Natural killer cell (primary cell): ENCODE measurements at regions not wholly inside any gene's neighbourhood (a gene's known extent, or its start where the extent isn't known, plus 50 kb on each side); places are given as distances from the start of the nearest gene placed in this dataset.

Experiments
- ATAC-seq, 3 donors: fragments of 150-1000 bp in 2 of 3; fragments of 200-7000 bp in 1 of 3; cut with Tn5 transposase; 1 replicate in 1 of 3; 2 replicates in 2 of 3; pipeline ENCODE4 v1.10.0; 2021; ENCODE audit warnings: mild to moderate bottlenecking in 2 of 3, moderate library complexity in 2 of 3
- DNase-seq, 2 donors: peaks; one replicate each; pipeline versions ENCODE4 v3.0.0 to v3.0.0-alpha.2; 2013 to 2021; ENCODE audit warnings: mixed read lengths in 1 of 2
- H3K27ac ChIP-seq: one replicate; pipeline ENCODE4 v1.5.1; 2013; ENCODE audit warnings: mild to moderate bottlenecking, low read length
- H3K27me3 ChIP-seq: one replicate; pipeline ENCODE4 v1.6.1; 2013; ENCODE audit warnings: low read length; ENCODE audit not compliant: control insufficient read depth, insufficient read depth
- H3K36me3 ChIP-seq: one replicate; pipeline ENCODE4 v1.6.1; 2013; ENCODE audit warnings: low read length; ENCODE audit not compliant: control insufficient read depth, insufficient read depth
- H3K4me1 ChIP-seq: one replicate; pipeline ENCODE4 v1.6.1; 2013; ENCODE audit warnings: low read length; ENCODE audit not compliant: control insufficient read depth, insufficient read depth
- H3K4me3 ChIP-seq: one replicate; pipeline ENCODE4 v1.5.1; 2013; ENCODE audit warnings: low read length
- H3K9me3 ChIP-seq: one replicate; pipeline ENCODE4 v1.6.1; 2013; ENCODE audit warnings: low read length; ENCODE audit not compliant: control insufficient read depth, insufficient read depth
- H3K27ac Mint-ChIP-seq, 2 donors: one replicate each; pipeline ENCODE4 v1.8.0; 2022; ENCODE audit warnings: mild to moderate bottlenecking in 2 of 2, mixed read lengths in 2 of 2, moderate library complexity in 1 of 2
- H3K27me3 Mint-ChIP-seq, 2 donors: one replicate each; pipeline ENCODE4 v1.8.0; 2022; ENCODE audit warnings: low read depth in 2 of 2, mixed read lengths in 2 of 2
- H3K36me3 Mint-ChIP-seq: one replicate; pipeline ENCODE4 v1.8.0; 2022; ENCODE audit warnings: mixed read lengths
- H3K4me1 Mint-ChIP-seq, 2 donors: one replicate each; pipeline ENCODE4 v1.8.0; 2022; ENCODE audit warnings: mixed read lengths in 2 of 2
- H3K4me3 Mint-ChIP-seq: one replicate; pipeline ENCODE4 v1.8.0; 2022; ENCODE audit warnings: mild to moderate bottlenecking, moderate library complexity, mixed read lengths
- H3K9me3 Mint-ChIP-seq, 2 donors: one replicate each; pipeline ENCODE4 v1.8.0; 2022; ENCODE audit warnings: mixed read lengths in 2 of 2
- WGBS: methylation state at CpG from one replicate; pipeline ENCODE4 v1.1.7; 2013; ENCODE audit warnings: missing lambda C conversion rate; ENCODE audit not compliant: insufficient coverage; 5-methylcytosine and 5-hydroxymethylcytosine counted together
- intact Hi-C: fragments of 100-400 bp; cut with micrococcal nuclease; formaldehyde crosslinking; loops from one replicate; pipeline ENCODE4 v1.14.2; 2022
- TF ChIP-seq, protein P1 (sequence below): fragments of 200-600 bp; IDR thresholded peaks from one replicate; pipeline ENCODE4 v1.8.0; 2022; ENCODE audit warnings: antibody characterized with exemption

DNA sequence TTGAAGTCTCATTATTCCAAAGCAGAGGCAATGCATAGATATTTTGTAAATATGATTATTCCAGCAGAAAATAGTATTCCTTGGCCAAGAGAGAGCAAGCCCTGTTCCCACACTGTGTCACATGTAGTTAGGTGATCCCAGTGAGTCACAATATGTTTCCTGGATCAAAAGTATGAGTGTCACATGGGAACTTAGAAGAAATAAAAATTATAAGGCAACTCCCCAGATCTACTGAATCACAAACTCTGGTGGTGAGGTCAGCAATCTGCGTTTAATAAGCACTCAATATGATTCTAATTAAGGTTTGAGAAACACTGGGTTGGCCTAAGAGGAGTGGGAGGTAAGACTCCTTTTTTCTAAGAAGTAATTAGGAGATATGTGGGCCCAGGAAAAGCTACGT is 1504.5 kb upstream of the PCDH20 start:
- WGBS = 56% methylated on average over 2 of the region's 2 CpGs
- ATAC-seq = no peak
- no peak for DNase-seq

DNA sequence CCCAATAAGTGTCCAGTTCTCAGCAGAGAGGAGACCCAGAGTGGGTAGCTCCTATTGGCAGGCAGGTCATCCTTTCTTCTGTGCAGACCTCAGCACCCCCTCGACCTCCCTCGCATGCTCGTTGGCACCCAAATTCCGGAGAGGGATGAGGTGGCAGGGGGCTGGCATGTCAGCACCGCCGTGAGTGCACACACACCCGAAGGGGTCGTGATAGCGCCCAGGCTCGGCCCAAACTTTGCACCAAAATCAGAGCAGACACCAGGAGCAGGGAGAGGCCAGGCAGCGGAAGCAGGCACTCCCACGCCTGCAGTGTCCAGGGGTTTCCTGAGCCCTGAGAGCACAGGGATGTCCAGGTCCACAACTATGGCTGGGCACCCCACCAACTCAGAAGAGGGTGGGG is 1503.8 kb upstream of the PCDH20 start:
- no peak for DNase-seq
- TF ChIP-seq, protein P1, sequence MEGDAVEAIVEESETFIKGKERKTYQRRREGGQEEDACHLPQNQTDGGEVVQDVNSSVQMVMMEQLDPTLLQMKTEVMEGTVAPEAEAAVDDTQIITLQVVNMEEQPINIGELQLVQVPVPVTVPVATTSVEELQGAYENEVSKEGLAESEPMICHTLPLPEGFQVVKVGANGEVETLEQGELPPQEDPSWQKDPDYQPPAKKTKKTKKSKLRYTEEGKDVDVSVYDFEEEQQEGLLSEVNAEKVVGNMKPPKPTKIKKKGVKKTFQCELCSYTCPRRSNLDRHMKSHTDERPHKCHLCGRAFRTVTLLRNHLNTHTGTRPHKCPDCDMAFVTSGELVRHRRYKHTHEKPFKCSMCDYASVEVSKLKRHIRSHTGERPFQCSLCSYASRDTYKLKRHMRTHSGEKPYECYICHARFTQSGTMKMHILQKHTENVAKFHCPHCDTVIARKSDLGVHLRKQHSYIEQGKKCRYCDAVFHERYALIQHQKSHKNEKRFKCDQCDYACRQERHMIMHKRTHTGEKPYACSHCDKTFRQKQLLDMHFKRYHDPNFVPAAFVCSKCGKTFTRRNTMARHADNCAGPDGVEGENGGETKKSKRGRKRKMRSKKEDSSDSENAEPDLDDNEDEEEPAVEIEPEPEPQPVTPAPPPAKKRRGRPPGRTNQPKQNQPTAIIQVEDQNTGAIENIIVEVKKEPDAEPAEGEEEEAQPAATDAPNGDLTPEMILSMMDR = no peak
- Histone ChIP-seq H3K4me3 (no peak overlapping the region), H3K4me1 (no peaks in the 10 kb centered on the region), H3K9me3 (peaks cover 4% of the 10 kb centered on the region), H3K27me3 (no peaks in the 10 kb centered on the region), H3K27ac (no peak overlapping the region), H3K36me3 (no peaks in the 10 kb centered on the region)
- intact Hi-C loops = no loop called here
- Mint-ChIP-seq H3K27ac (no peak overlapping the region), H3K4me1 (no peaks in the 10 kb centered on the region), H3K36me3 (no peaks in the 10 kb centered on the region), H3K9me3 (peaks cover 8 to 12% of the 10 kb centered on the region in 2 donors), H3K4me3 (no peak overlapping the region), H3K27me3 (no peaks in the 10 kb centered on the region)
- WGBS = 91% methylated on average over 12 of the region's 12 CpGs
- no peak for ATAC-seq

More for the DNA sequence above, 1504.5 kb upstream of the PCDH20 start:
- Histone ChIP-seq H3K9me3 (no peaks in the 10 kb centered on the region), H3K36me3 (no peaks in the 10 kb centered on the region), H3K27me3 (no peaks in the 10 kb centered on the region), H3K4me3 (no peak overlapping the region), H3K27ac (no peak overlapping the region), H3K4me1 (no peaks in the 10 kb centered on the region)
- H3K27ac Mint-ChIP-seq = no peak overlapping the region
- no peaks in the 10 kb centered on the region for H3K4me1 Mint-ChIP-seq
- intact Hi-C loops = no loop called here
- no peaks in the 10 kb centered on the region for H3K27me3 Mint-ChIP-seq
- TF ChIP-seq, protein P1 = no peak
- H3K36me3 Mint-ChIP-seq = no peaks in the 10 kb centered on the region
- H3K9me3 Mint-ChIP-seq = peaks cover 8% of the 10 kb centered on the region in 2 donors
- no peak overlapping the region for H3K4me3 Mint-ChIP-seq

DNA sequence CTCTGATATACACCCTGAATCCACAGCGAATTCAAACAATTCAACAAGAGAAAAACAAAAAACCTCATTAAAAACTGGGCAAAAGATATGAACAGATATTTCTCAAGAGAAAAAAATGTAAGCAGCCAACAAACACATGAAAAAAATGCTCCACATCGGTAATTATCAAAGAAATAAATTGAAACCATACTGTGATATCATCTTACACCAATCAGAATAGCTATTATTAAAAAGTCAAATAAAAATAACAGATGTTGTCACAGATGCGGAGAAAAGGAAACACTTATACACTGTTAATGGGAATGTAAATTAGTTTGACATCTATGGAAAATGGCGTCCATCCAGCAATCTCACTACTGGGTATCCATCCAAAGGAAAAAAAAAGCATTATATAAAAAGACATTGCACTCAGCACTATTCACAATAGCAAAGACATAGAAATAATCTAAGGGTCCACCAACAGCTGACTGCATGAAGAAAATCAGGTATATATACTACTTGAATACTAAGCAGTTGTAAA is 1495.0 kb upstream of the PCDH20 start:
- ATAC-seq = no peak
- DNase-seq = no peak
- Histone ChIP-seq H3K4me3 (no peak overlapping the region), H3K9me3 (peaks cover 4% of the 10 kb centered on the region), H3K4me1 (no peaks in the 10 kb centered on the region), H3K27ac (no peak overlapping the region), H3K36me3 (no peaks in the 10 kb centered on the region), H3K27me3 (no peaks in the 10 kb centered on the region)
- Mint-ChIP-seq H3K4me3 (no peak overlapping the region), H3K9me3 (peaks cover 10% of the 10 kb centered on the region in 2 donors), H3K27me3 (no peaks in the 10 kb centered on the region), H3K36me3 (no peaks in the 10 kb centered on the region), H3K27ac (no peak overlapping the region), H3K4me1 (no peaks in the 10 kb centered on the region)
- TF ChIP-seq, protein P1 = no peak
- intact Hi-C loops = no loop called here
- 69% methylated on average over 1 of the region's 4 CpGs for WGBS

DNA sequence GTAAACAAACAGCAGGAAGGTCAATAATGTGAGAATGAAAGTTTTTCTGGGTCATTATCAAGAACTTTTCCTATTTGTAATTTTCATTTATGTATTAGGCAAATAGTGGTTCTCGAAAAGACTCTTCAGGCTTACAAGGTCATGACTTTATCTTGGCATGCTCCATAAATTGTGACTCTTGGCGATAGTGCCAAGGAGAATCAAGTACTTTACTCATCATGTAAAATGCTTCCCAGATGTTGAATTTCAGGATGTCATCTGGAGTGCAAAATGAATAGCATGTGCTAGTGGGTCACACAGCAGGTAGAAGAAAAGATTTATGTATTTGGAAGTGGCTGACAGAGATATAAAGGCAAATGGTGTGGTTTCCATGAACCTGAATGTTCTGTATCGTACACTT is 1492.7 kb upstream of the PCDH20 start:
- Mint-ChIP-seq H3K36me3 (no peaks in the 10 kb centered on the region), H3K27ac (no peak overlapping the region), H3K4me1 (no peaks in the 10 kb centered on the region), H3K4me3 (no peak overlapping the region), H3K9me3 (peaks cover 9 to 16% of the 10 kb centered on the region in 2 donors), H3K27me3 (no peaks in the 10 kb centered on the region)
- Histone ChIP-seq H3K4me1 (no peaks in the 10 kb centered on the region), H3K9me3 (no peaks in the 10 kb centered on the region), H3K27ac (no peak overlapping the region), H3K36me3 (no peaks in the 10 kb centered on the region), H3K27me3 (no peaks in the 10 kb centered on the region), H3K4me3 (no peak overlapping the region)
- WGBS = 75% methylated on average over 3 of the region's 3 CpGs
- no peak for DNase-seq
- TF ChIP-seq, protein P1 = no peak
- intact Hi-C loops = no loop called here
- no peak for ATAC-seq
